HCT116 (cell line): ENCODE measurements at regions not wholly inside any gene's neighbourhood (a gene's known extent, or its start where the extent isn't known, plus 50 kb on each side); places are given as distances from the start of the nearest gene placed in this dataset.

Source experiments
- ELF1 ChIP-seq: IDR thresholded peaks from 2 replicates; pipeline ENCODE4 v1.6.1; 2012; ENCODE audit warnings: low read depth, borderline replicate concordance
- POLR2AphosphoS5 ChIP-seq: IDR thresholded peaks from 2 replicates; pipeline ENCODE4 v1.6.1; 2011; ENCODE audit warnings: mild to moderate bottlenecking, low read depth, low read length, moderate library complexity
- YY1 ChIP-seq: IDR thresholded peaks from 2 replicates; pipeline ENCODE4 v1.6.1; 2011; ENCODE audit warnings: low read length, low read depth, moderate library complexity, mild to moderate bottlenecking; ENCODE audit not compliant: insufficient replicate concordance; ENCODE audit errors: extremely low read depth
- TF ChIP-seq, protein P1 (sequence below), 3 experiments: fragments of 200-600 bp in 1 of 3; sonication (generic) in 1 of 3; IDR thresholded peaks in 2 of 3; conservative IDR thresholded peaks in 1 of 3; 2 replicates each; pipeline ENCODE4 v1.5.1; 2012 to 2017; ENCODE audit warnings: low read depth in 2 of 3, low read length in 2 of 3, antibody characterized with exemption in 1 of 3, borderline replicate concordance in 1 of 3, control low read depth in 1 of 3, mild to moderate bottlenecking in 1 of 3, mixed read lengths in 1 of 3, mixed run types in 1 of 3, moderate library complexity in 1 of 3; ENCODE audit not compliant: insufficient read depth in 1 of 3
- TF ChIP-seq, protein P2 (sequence below): IDR thresholded peaks from 2 replicates; pipeline ENCODE4 v1.6.1; 2012; ENCODE audit warnings: low read depth

DNA sequence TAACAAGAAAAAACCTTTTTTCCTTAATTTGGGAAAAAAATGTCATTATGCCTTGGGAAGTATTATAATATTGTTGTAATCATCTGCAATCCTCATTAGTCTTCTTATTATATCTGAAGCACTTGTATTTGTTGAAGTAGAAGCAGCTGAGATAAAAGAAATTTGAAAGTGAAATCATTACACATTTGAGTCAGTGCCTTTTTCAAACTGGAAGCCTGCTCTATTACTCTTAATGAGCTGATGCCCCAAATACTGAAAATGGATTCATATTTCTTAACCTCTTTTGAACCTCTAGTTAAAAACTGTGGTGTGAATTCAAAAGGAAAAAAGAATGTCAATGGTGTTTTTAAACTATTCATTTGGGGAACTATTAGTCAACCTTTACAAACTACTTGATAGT is 1027.7 kb downstream of the NR2F1-AS1 start (continued):
- TF ChIP-seq, protein P1, sequence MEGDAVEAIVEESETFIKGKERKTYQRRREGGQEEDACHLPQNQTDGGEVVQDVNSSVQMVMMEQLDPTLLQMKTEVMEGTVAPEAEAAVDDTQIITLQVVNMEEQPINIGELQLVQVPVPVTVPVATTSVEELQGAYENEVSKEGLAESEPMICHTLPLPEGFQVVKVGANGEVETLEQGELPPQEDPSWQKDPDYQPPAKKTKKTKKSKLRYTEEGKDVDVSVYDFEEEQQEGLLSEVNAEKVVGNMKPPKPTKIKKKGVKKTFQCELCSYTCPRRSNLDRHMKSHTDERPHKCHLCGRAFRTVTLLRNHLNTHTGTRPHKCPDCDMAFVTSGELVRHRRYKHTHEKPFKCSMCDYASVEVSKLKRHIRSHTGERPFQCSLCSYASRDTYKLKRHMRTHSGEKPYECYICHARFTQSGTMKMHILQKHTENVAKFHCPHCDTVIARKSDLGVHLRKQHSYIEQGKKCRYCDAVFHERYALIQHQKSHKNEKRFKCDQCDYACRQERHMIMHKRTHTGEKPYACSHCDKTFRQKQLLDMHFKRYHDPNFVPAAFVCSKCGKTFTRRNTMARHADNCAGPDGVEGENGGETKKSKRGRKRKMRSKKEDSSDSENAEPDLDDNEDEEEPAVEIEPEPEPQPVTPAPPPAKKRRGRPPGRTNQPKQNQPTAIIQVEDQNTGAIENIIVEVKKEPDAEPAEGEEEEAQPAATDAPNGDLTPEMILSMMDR (IDR thresholded peaks at IDR 0.05 in 2 of 3, conservative IDR thresholded peaks at IDR 0.05 in 1 of 3; ENCODE audit: borderline replicate concordance in 1 of 3, insufficient read depth in 1 of 3, low read depth in 2 of 3, low read length in 2 of 3): no peak
- TF ChIP-seq POLR2AphosphoS5 (no peak), ELF1 (no peak), YY1 (no peak)
- TF ChIP-seq, protein P2, sequence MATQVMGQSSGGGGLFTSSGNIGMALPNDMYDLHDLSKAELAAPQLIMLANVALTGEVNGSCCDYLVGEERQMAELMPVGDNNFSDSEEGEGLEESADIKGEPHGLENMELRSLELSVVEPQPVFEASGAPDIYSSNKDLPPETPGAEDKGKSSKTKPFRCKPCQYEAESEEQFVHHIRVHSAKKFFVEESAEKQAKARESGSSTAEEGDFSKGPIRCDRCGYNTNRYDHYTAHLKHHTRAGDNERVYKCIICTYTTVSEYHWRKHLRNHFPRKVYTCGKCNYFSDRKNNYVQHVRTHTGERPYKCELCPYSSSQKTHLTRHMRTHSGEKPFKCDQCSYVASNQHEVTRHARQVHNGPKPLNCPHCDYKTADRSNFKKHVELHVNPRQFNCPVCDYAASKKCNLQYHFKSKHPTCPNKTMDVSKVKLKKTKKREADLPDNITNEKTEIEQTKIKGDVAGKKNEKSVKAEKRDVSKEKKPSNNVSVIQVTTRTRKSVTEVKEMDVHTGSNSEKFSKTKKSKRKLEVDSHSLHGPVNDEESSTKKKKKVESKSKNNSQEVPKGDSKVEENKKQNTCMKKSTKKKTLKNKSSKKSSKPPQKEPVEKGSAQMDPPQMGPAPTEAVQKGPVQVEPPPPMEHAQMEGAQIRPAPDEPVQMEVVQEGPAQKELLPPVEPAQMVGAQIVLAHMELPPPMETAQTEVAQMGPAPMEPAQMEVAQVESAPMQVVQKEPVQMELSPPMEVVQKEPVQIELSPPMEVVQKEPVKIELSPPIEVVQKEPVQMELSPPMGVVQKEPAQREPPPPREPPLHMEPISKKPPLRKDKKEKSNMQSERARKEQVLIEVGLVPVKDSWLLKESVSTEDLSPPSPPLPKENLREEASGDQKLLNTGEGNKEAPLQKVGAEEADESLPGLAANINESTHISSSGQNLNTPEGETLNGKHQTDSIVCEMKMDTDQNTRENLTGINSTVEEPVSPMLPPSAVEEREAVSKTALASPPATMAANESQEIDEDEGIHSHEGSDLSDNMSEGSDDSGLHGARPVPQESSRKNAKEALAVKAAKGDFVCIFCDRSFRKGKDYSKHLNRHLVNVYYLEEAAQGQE: no peak
- TF ChIP-seq, all 23 proteins: peak for 0
